ENCODE measurements at regions not wholly inside any gene's neighbourhood (a gene's known extent, or its start where the extent isn't known, plus 50 kb on each side); places are given as distances from the start of the nearest gene placed in this dataset.

GRCh38 chr20:23254034-23254433 is 96.6 kb upstream of the NXT1 start (continued):
- TF ChIP-seq RB1 (IDR thresholded peaks at IDR 0.05; ENCODE audit: borderline replicate concordance) = no peak
- TF ChIP-seq HDAC6 (IDR thresholded peaks at IDR 0.05; ENCODE audit: unreplicated experiment) = no peak

GRCh38 chr20:23253524-23253923 is 97.1 kb upstream of the NXT1 start:
- Histone ChIP-seq H3K9ac (ENCODE audit: control insufficient read depth, insufficient read depth, low read length) (no peak overlapping the region), H3K79me2 (ENCODE audit: control insufficient read depth, insufficient read depth, low read length) (no peaks in the 10 kb centered on the region), H3K4me1 (ENCODE audit: control insufficient read depth, insufficient read depth, low read length) (no peaks in the 10 kb centered on the region), H3K4me3 (no peak overlapping the region), H2AFZ (ENCODE audit: control insufficient read depth, low read depth, low read length) (no peak overlapping the region), H3K27me3 (replicated peaks in 1 of 2; ENCODE audit: control insufficient read depth in 2 of 2, insufficient read depth in 2 of 2, low read length in 1 of 2) (no peaks in the 10 kb centered on the region; a peak in 1 of 4 replicates), H3K4me2 (ENCODE audit: control insufficient read depth, insufficient read depth) (no peak overlapping the region), H3K27ac (ENCODE audit: control insufficient read depth, insufficient read depth) (no peak overlapping the region), H3K9me3 (replicated peaks; ENCODE audit: control insufficient read depth, insufficient read depth, low read length) (no peaks in the 10 kb centered on the region), H4K20me1 (ENCODE audit: control insufficient read depth, insufficient read depth) (no peaks in the 10 kb centered on the region), H3K36me3 (ENCODE audit: control insufficient read depth in 2 of 2, insufficient read depth in 2 of 2, low read length in 1 of 2) (no peaks in the 10 kb centered on the region)
- ATAC-seq (no peak), DNase-seq (ENCODE audit: low read depth, low spot score) (no peak), FAIRE-seq (no peak)
- TF ChIP-seq SIX5 (IDR thresholded peaks at IDR 0.05; ENCODE audit: low read depth, low read length, severe bottlenecking) = no peak
- TF ChIP-seq ZNF207 (IDR thresholded peaks at IDR 0.05; ENCODE audit: borderline replicate concordance) = no peak
- no peak for TF ChIP-seq NFXL1 (IDR thresholded peaks at IDR 0.05; ENCODE audit: borderline replicate concordance)
- TF ChIP-seq ZNF384 (IDR thresholded peaks at IDR 0.05; ENCODE audit: borderline replicate concordance, low read depth, low read length) = no peak
- TF ChIP-seq ZNF274 (IDR thresholded peaks at IDR 0.05; ENCODE audit: insufficient read depth, insufficient read length) = no peak
- RAD21 ChIA-PET (ENCODE audit: unreplicated experiment) = no interaction called here
- POLR2A ChIA-PET = no interaction called here
- SMC1A ChIA-PET (ENCODE audit: uncharacterized antibody, unreplicated experiment) = no interaction called here
- no TSS peak for BruUV-seq (replicated peaks)
- WGBS (ENCODE audit: insufficient coverage, insufficient replicate concordance, low lambda C conversion rate, missing lambda C conversion rate) = 64% methylated on average over 3 of the region's 3 CpGs
- in situ Hi-C loops (cut with MboI) (no loop called here), intact Hi-C loops (cut with micrococcal nuclease; ENCODE audit: unreplicated experiment) (no loop called here)
- CTCF ChIA-PET = no interaction called here

GRCh38 chr20:23251779-23252178 is 98.8 kb upstream of the NXT1 start:
- peaks cover 10% of the 10 kb centered on the region for H3K4me1 ChIP-seq (ENCODE audit: control insufficient read depth, insufficient read depth, low read length)
- SMC1A ChIA-PET (ENCODE audit: uncharacterized antibody, unreplicated experiment) = no interaction called here
- in situ Hi-C loops (cut with MboI) = no loop called here

More at GRCh38 chr20:23251779-23252178, 98.8 kb upstream of the NXT1 start:
- Histone ChIP-seq H3K4me2 (ENCODE audit: control insufficient read depth, insufficient read depth) (no peak overlapping the region), H3K79me2 (ENCODE audit: control insufficient read depth, insufficient read depth, low read length) (no peaks in the 10 kb centered on the region), H2AFZ (ENCODE audit: control insufficient read depth, low read depth, low read length) (no peak overlapping the region), H3K27ac (ENCODE audit: control insufficient read depth, insufficient read depth) (no peak overlapping the region), H4K20me1 (ENCODE audit: control insufficient read depth, insufficient read depth) (no peaks in the 10 kb centered on the region), H3K27me3 (replicated peaks in 1 of 2; ENCODE audit: control insufficient read depth in 2 of 2, insufficient read depth in 2 of 2, low read length in 1 of 2) (no peaks in the 10 kb centered on the region; a peak in 1 of 4 replicates), H3K9me3 (replicated peaks; ENCODE audit: control insufficient read depth, insufficient read depth, low read length) (no peaks in the 10 kb centered on the region), H3K4me3 (no peak overlapping the region), H3K36me3 (ENCODE audit: control insufficient read depth in 2 of 2, insufficient read depth in 2 of 2, low read length in 1 of 2) (no peaks in the 10 kb centered on the region), H3K9ac (ENCODE audit: control insufficient read depth, insufficient read depth, low read length) (no peak overlapping the region)
- 40% methylated on average over 6 of the region's 6 CpGs for WGBS (ENCODE audit: insufficient coverage, insufficient replicate concordance, low lambda C conversion rate, missing lambda C conversion rate)
- no peak for ATAC-seq
- intact Hi-C loops (cut with micrococcal nuclease; ENCODE audit: unreplicated experiment) = no loop called here
- FAIRE-seq = no peak
- POLR2A ChIA-PET = no interaction called here
- RAD21 ChIA-PET (ENCODE audit: unreplicated experiment) = no interaction called here
- CTCF ChIA-PET = interaction anchor here (0.6 kb wide), 1 partner anchor 1629 kb away, joined by 3 read pairs; no protein-coding TSS in a partner anchor
- BruUV-seq (replicated peaks) = no TSS peak
- no peak for DNase-seq (ENCODE audit: low read depth, low spot score)
- TF ChIP-seq IRF5 (IDR thresholded peaks at IDR 0.05; ENCODE audit: borderline replicate concordance) (no peak), MYB (IDR thresholded peaks at IDR 0.05; ENCODE audit: borderline replicate concordance, low read depth, low read length) (no peak), YBX1 (IDR thresholded peaks at IDR 0.05) (no peak), POU2F2 (IDR thresholded peaks at IDR 0.05; ENCODE audit: borderline replicate concordance, low read depth, low read length) (no peak)

Measured in GM12878 (cell line).